SIG-M5 treated with dmso at 0.1 percent for 504 hours (cell line): ENCODE measurements at regions not wholly inside any gene's neighbourhood (a gene's known extent, or its start where the extent isn't known, plus 50 kb on each side); places are given as distances from the start of the nearest gene placed in this dataset.
"Not testable (repeated sequence)": the region's sequence is repeated elsewhere in the genome, so short reads cannot be mapped to it uniquely, and the experiment has no call there.

ENCODE experiments used
- DNase-seq: peaks from one replicate; lab custom pipeline; 2025; ENCODE audit not compliant: unreplicated experiment; lab: John Stamatoyannopoulos, UW

DNA sequence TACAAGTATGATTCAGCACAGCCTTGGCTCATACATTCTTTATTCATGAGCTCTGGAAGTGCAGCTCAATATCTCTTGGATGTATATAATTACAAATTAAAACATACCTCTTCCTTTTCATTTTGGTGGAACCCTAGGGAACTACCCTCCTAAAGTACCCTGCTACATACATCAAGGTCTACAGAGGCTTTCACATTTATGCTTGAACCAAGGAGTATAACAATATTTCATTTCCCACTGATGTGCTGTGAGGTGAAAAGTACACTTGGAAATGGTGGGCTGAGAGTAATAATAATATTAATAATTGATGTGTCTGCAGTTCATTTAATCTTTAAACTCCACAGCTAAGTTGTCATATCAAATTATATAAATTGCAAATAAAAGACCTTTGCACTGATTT, 142.2 kb upstream of the LRRC3B start:
- no peak for DNase-seq

DNA sequence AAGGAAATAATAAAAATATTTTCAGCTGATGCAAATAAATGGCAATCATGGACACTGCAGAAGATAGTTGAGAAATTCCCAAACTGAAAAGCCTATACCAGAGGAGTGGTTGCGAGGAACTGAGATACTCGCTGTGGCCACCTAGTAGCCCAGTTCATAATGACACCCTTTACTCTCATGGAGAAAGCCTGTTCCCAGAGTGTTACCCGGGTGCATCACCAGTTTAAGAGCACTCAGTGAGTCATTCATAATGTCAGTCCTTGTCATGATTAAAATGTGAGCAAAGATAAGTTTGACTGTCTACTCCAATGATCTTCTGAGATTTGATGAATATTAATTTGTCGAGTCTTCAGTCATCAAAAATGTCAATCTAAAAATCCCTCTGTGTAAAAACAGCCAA, 138.4 kb upstream of the LRRC3B start:
- peak; percentile 22 for DNase-seq

DNA sequence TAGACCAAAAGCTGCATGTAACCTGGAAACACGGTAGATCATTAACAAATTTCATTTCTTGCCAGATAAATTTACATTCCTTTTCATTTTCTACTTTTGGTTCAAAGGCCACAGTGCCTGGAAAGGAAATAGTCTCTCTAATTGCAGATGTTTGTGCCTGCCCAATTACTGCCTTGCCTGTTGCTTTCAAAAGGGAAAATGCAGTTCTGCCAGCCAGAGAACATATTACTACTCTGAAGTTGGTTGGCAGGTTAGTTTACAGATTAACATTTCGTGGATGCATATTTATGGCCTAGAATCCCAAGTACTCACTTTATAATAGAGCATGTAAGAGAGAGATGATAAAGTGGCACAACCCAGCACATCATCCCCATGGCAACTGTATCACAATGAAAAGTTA, 124.3 kb upstream of the LRRC3B start:
- no peak for DNase-seq

DNA sequence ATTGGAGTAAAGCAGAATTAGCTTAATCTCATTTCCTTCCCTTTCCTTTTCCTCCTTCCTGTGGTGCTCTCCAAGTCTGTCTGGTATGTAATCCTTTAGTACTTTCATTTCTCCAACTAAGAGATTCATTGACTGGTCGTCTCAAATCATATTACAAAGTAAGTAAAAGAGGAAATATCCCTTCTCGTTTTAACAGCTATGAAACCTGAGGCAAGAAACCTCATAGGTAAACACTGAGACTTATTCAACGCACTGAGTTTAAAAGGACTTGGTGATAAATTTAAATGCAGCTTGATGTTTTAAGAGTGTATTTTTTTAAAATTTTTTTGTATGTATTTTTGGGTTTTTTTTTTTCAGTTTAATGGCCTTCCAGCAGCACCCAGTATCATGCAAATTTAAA, 117.2 kb upstream of the LRRC3B start:
- DNase-seq: no peak

- DNase-seq: not testable (repeated sequence)
Observed at GRCh38 chr3:26514445-26515029, 108.0 kb upstream of the LRRC3B start.

DNA sequence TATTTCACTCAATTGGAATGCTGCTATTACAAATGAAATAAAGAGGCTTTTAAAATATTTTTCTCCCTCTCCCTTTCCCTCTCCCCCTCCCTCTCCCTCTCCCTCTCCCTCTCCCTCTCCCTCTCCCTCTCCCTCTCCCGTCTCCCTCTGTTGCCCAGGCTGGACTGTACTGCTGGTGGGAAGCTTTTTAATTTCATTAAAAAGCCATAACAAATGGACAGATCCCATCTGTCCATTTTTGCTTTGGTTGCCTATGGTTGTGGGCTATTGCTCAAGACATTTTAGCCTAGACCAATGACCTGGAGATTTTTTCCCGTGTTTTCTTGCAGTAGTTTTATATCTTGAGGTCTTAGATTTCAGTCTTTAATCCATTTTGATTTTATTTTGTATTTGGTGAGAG, 107.2 kb upstream of the LRRC3B start:
- no peak for DNase-seq

- DNase-seq: no peak
Observed at GRCh38 chr3:26521261-26521660, 101.3 kb upstream of the LRRC3B start.

DNA sequence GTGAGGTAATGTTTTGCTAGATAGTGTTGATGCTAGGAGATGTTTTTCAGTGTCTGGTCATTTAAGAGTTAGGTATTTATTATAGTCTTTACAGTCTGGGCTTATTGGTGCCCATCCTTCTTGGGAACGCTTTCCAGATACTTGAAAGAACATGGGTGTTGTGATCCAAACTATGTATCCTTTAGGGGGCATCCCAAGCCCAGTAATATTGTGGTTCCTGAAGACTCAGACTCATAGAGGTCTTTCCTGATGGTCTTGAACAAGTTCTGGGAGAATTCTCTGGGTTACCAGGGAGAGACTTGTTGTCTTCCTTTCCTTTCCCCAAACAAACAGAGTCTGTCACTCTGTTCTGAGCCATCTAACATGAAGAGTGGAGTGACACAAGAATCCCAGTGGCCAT, 99.7 kb upstream of the LRRC3B start:
- DNase-seq: no peak

DNA sequence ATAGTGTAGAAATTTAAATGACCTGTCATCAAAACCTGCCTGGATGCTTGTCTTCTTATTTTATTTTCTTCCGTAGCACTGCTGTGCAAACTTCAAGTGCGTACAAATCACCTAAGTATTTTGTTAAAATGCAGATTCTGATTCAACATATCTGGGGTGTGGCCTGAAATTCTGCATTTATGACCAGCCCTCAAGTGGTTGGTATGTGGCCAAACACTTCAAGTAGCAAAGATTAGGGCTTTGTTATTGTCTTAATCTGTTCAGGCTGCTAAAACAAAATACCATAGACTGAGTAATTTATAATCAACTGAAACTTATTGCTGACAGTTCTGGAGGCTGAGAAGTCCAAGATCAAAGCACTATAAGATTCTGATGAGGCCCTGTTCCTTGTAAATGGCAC, 97.6 kb upstream of the LRRC3B start:
- DNase-seq: no peak

GRCh38 chr3:26535151-26535550, 87.4 kb upstream of the LRRC3B start:
- no peak for DNase-seq

DNA sequence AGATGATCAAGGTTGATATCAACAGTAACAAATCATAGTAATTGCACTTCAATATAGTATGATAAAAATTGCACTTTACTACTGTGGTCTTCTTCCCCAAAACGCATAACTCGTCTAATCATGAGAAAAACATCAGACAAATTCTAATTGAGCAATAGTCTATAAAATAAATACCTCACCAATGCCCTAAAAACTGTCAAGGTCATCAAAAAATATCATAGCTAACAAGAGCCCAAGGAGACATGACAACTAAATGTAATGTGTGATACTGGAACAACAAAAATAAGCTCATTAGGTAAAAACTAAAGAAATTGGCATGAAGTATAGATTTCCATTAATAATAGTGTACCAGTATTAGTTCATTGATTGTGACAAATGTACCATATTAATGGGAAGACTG, 85.6 kb upstream of the LRRC3B start:
- DNase-seq: no peak

- DNase-seq: no peak
Observed at GRCh38 chr3:26550413-26550812, 72.2 kb upstream of the LRRC3B start.

- DNase-seq: no peak
Observed at GRCh38 chr3:26556637-26557036, 65.9 kb upstream of the LRRC3B start.

- DNase-seq: no peak
Observed at GRCh38 chr3:26558257-26558656, 64.3 kb upstream of the LRRC3B start.

- DNase-seq: no peak
Observed at GRCh38 chr3:26559227-26559626, 63.3 kb upstream of the LRRC3B start.

DNA sequence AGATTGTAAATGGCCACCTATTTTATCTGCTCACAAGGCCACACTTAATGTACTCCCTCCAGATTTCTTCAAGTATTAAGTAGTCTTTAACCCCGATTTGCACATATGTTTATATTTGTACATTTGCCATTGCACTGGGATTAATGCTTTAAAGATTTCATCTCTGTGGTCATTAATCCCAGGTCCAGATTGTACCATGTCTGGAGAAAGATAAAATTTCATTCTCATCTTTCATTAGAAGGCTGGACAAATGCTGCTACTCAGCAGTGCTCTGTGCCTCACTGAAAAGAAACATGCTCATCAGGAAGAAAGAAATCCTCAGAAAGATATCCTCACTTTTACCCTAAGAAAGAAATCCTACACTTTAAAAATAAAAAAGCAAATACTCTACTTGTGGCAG, 62.5 kb upstream of the LRRC3B start:
- no peak for DNase-seq

DNA sequence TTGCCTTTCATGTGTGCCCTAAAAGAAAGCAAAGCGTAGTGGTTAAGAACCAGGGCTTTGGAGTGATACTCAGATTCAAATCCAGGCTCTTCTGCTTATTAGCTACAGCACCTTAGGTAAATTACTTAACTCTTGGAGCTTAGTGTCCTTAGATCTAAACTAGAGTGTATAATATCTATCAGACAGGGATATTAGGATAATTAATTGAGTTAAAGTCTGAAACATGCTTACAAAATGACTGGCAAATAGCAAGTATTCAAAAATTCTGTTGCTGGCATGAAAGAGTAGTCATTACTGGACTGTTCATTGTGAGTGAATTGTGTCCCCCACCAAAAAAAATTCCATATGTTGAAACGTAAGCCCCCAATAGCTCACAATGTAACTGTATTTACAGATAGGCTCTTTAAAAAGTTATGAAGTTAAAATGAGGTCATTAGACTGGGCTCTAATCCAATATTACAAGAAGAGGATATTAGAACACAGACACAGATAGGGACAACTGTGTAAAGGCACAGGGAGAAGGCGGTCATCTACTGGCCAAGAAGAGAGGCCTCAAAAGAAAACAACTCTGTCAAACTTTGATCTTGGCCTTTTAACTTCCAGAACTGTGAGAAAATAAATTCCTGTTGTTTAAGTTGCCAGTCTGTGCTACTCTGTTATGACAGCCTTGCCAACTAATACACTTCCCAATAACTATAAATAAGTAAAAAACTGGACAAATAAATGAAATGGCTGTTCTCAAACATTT, 60.4 kb upstream of the LRRC3B start:
- no peak for DNase-seq
